Fibroblast of gingiva (primary cell): ENCODE measurements at regions not wholly inside any gene's neighbourhood (a gene's known extent, or its start where the extent isn't known, plus 50 kb on each side); places are given as distances from the start of the nearest gene placed in this dataset.
"Not testable (repeated sequence)": the region's sequence is repeated elsewhere in the genome, so short reads cannot be mapped to it uniquely, and the experiment has no call there.

Experiments used
- DNase-seq: peaks from one replicate; pipeline ENCODE4 v3.0.0-alpha.2; 2011; ENCODE audit warnings: low read depth

- DNase-seq = not testable (repeated sequence)
These were observed 183.7 kb downstream of the NPIPA8 start for GRCh38 chr16:18152832-18153231.

GRCh38 chr16:18148132-18148531, 188.4 kb downstream of the NPIPA8 start:
- DNase-seq = not testable (repeated sequence)

- DNase-seq = not testable (repeated sequence)
These were observed 189.9 kb downstream of the NPIPA8 start for GRCh38 chr16:18146601-18147142.

GRCh38 chr16:18142066-18142465, 194.5 kb downstream of the NPIPA8 start:
- not testable (repeated sequence) for DNase-seq

GRCh38 chr16:18136288-18136687, 200.2 kb downstream of the NPIPA8 start:
- not testable (repeated sequence) for DNase-seq

- DNase-seq = not testable (repeated sequence)
These were observed 201.5 kb downstream of the NPIPA8 start for GRCh38 chr16:18135024-18135423.

- not testable (repeated sequence) for DNase-seq
These were observed 204.9 kb downstream of the NPIPA8 start for GRCh38 chr16:18131587-18131986.

- DNase-seq = not testable (repeated sequence)
These were observed 205.9 kb downstream of the NPIPA8 start for GRCh38 chr16:18130478-18131120.

GRCh38 chr16:18127033-18127432, 209.5 kb downstream of the NPIPA8 start:
- not testable (repeated sequence) for DNase-seq

- not testable (repeated sequence) for DNase-seq
These were observed 217.4 kb downstream of the NPIPA8 start for GRCh38 chr16:18119092-18119491.

- DNase-seq = not testable (repeated sequence)
These were observed 217.9 kb downstream of the NPIPA8 start for GRCh38 chr16:18118684-18119083.

GRCh38 chr16:18118071-18118470, 218.5 kb downstream of the NPIPA8 start:
- not testable (repeated sequence) for DNase-seq

- not testable (repeated sequence) for DNase-seq
These were observed 232.1 kb downstream of the NPIPA8 start for GRCh38 chr16:18104412-18104811.

GRCh38 chr16:18101077-18101476, 235.5 kb downstream of the NPIPA8 start:
- not testable (repeated sequence) for DNase-seq

- DNase-seq = not testable (repeated sequence)
These were observed 243.9 kb downstream of the NPIPA8 start for GRCh38 chr16:18092605-18093004.

GRCh38 chr16:18080658-18081363, 255.7 kb downstream of the NPIPA8 start:
- DNase-seq = not testable (repeated sequence)

- DNase-seq = not testable (repeated sequence)
These were observed 258.6 kb downstream of the NPIPA8 start for GRCh38 chr16:18077910-18078309.

GRCh38 chr16:18072161-18072560, 264.4 kb downstream of the NPIPA8 start:
- DNase-seq = no peak

- no peak for DNase-seq
These were observed 266.9 kb downstream of the NPIPA8 start for GRCh38 chr16:18069683-18070082.

GRCh38 chr16:18068477-18068876, 268.1 kb downstream of the NPIPA8 start:
- DNase-seq = no peak

GRCh38 chr16:18062713-18063112, 273.8 kb downstream of the NPIPA8 start:
- no peak for DNase-seq

- DNase-seq = no peak
These were observed 276.2 kb downstream of the NPIPA8 start for GRCh38 chr16:18060351-18060750.

GRCh38 chr16:18059577-18059976, 277.0 kb downstream of the NPIPA8 start:
- no peak for DNase-seq
